ENCODE measurements at regions not wholly inside any gene's neighbourhood (a gene's known extent, or its start where the extent isn't known, plus 50 kb on each side); places are given as distances from the start of the nearest gene placed in this dataset.

DNA sequence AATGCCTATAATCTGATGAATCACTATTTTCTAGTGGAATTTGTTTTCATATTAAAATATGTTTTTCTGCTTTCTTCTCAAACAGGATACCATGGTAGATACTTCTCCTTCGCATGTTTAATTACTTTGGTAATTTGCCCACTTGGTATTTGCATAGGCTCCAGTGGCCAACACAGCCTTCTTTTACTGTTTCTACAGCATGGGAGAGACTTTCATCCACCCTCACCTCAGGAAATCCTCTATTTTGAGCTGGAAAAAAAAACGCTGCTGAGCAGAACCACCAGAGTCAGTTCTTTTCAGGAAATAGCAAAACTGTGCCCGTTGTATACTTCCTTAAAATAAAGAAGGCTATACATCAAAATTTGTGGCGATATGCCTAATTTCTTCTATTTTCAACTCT is 213.3 kb downstream of the MDFIC start:
- no peaks in the 10 kb centered on the region for H3K27me3 ChIP-seq (ENCODE audit: control insufficient read depth, insufficient read depth, low read length)
- no peak for TF ChIP-seq CTCF (IDR thresholded peaks at IDR 0.05; ENCODE audit: insufficient read depth, low read length, severe bottlenecking)
- no peaks in the 10 kb centered on the region for H3K36me3 ChIP-seq (ENCODE audit: control insufficient read depth, insufficient read depth, low read length)
- H3K4me3 ChIP-seq (ENCODE audit: low read depth, low read length), result no peak overlapping the region
- FAIRE-seq (no peak), DNase-seq (ENCODE audit: low read depth) (no peak)

GRCh38 chr7:115133248-115133647 is 211.4 kb downstream of the MDFIC start:
- no peak for FAIRE-seq
- Histone ChIP-seq H3K4me3 (ENCODE audit: low read depth, low read length) (no peak overlapping the region), H3K27me3 (ENCODE audit: control insufficient read depth, insufficient read depth, low read length) (no peaks in the 10 kb centered on the region), H3K36me3 (ENCODE audit: control insufficient read depth, insufficient read depth, low read length) (no peaks in the 10 kb centered on the region)
- TF ChIP-seq CTCF (IDR thresholded peaks at IDR 0.05; ENCODE audit: insufficient read depth, low read length, severe bottlenecking), result no peak
- no peak for DNase-seq (ENCODE audit: low read depth)

GRCh38 chr7:115132096-115132495 is 210.2 kb downstream of the MDFIC start:
- Histone ChIP-seq H3K4me3 (ENCODE audit: low read depth, low read length) (no peak overlapping the region), H3K27me3 (ENCODE audit: control insufficient read depth, insufficient read depth, low read length) (no peaks in the 10 kb centered on the region), H3K36me3 (ENCODE audit: control insufficient read depth, insufficient read depth, low read length) (no peaks in the 10 kb centered on the region)
- peak; percentile 77 for FAIRE-seq
- no peak for TF ChIP-seq CTCF (IDR thresholded peaks at IDR 0.05; ENCODE audit: insufficient read depth, low read length, severe bottlenecking)
- DNase-seq (ENCODE audit: low read depth), result peak; percentile 26

DNA sequence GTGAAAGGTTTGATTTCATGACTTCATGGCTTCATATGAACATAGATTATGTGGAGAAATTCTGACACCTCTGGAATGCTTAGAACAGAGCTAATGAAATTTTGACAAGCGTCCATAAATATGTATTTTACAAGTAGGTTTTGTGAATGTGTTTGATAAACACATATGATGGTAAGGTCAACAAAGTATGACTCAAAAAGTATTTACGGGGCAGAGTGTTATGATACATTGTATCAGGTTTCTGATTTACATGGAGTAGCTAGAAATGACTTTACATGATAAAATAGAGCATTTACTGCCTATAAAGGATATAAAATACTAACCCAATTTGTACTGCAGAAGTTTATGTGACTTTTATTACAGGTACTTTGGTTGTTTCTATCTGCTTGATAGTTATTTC is 206.3 kb downstream of the MDFIC start:
- DNase-seq (ENCODE audit: low read depth) (peak; percentile 58), FAIRE-seq (no peak)
- H3K27me3 ChIP-seq (ENCODE audit: control insufficient read depth, insufficient read depth, low read length), result no peaks in the 10 kb centered on the region
- H3K4me3 ChIP-seq (ENCODE audit: low read depth, low read length), result no peak overlapping the region
- H3K36me3 ChIP-seq (ENCODE audit: control insufficient read depth, insufficient read depth, low read length), result no peaks in the 10 kb centered on the region
- TF ChIP-seq CTCF (IDR thresholded peaks at IDR 0.05; ENCODE audit: insufficient read depth, low read length, severe bottlenecking), result no peak

DNA sequence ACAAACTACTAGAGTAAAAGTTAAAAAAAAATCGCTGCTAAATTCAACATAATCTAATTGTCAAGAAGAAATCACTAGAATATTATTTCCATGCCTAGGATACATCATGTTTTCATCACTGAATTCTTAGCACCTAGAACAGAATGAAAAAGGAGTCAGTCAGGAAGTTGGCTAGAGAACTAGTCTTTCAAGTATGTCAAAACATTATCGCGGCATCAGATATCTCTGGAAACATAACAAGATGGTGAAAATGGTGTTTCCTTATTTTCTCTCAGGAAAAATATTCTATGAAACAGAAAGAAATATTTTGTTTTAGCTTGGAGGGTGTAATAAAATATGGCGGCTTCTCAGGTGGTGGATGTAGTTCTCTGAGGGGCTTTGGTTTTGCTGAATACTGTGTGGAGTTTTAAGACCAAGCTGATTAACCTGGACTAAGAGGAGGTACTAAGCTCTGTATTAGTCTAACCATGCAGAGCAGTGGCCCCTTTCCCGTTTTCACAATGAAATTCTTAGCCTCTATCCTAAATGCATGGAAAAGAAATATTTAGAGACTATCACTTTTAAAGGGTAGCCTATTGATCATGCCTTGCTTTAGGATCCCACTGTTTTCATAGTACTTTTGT is 205.6 kb downstream of the MDFIC start:
- TF ChIP-seq CTCF (IDR thresholded peaks at IDR 0.05; ENCODE audit: insufficient read depth, low read length, severe bottlenecking), result no peak
- Histone ChIP-seq H3K4me3 (ENCODE audit: low read depth, low read length) (no peak overlapping the region), H3K36me3 (ENCODE audit: control insufficient read depth, insufficient read depth, low read length) (no peaks in the 10 kb centered on the region), H3K27me3 (ENCODE audit: control insufficient read depth, insufficient read depth, low read length) (no peaks in the 10 kb centered on the region)
- FAIRE-seq (no peak), DNase-seq (ENCODE audit: low read depth) (peak; percentile 50)

DNA sequence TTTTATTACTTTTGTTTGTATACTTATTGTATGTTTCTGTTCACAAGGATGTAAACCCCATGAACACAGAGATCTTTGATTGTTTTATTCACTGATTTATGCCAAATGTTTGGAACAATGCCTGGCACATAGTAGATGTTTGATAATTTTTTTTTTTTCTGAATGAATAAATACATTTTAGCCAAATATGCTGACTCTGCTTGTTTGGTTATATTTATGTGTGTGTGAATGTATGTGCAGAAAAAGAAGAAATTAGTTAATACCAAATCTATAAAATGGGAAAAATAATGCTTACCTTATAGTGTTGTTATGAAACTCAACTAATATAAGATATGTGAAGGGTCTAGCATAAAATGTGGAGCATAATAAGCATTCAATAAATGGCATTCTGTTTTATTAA is 203.9 kb downstream of the MDFIC start:
- no peaks in the 10 kb centered on the region for H3K36me3 ChIP-seq (ENCODE audit: control insufficient read depth, insufficient read depth, low read length)
- no peaks in the 10 kb centered on the region for H3K27me3 ChIP-seq (ENCODE audit: control insufficient read depth, insufficient read depth, low read length)
- no peak for FAIRE-seq
- H3K4me3 ChIP-seq (ENCODE audit: low read depth, low read length), result no peak overlapping the region
- no peak for DNase-seq (ENCODE audit: low read depth)
- no peak for TF ChIP-seq CTCF (IDR thresholded peaks at IDR 0.05; ENCODE audit: insufficient read depth, low read length, severe bottlenecking)
